Stimulated activated CD4-positive, alpha-beta T cell treated with anti-CD3 and anti-CD28 coated beads, Interleukin-2, amount 100 ng/mL, for 24 hours (primary cell): ENCODE measurements at regions not wholly inside any gene's neighbourhood (a gene's known extent, or its start where the extent isn't known, plus 50 kb on each side); places are given as distances from the start of the nearest gene placed in this dataset.
"Not testable (repeated sequence)": the region's sequence is repeated elsewhere in the genome, so short reads cannot be mapped to it uniquely, and the experiment has no call there.

ENCODE experiments used
- DNase-seq, 2 donors: peaks; one replicate each; pipeline ENCODE4 v3.0.0-alpha.2; 2020

- no peak for DNase-seq
Measured at GRCh38 chr3:115398506-115398905, 224.8 kb upstream of the GAP43 start.

GRCh38 chr3:115399750-115400149, 223.6 kb upstream of the GAP43 start:
- no peak for DNase-seq

DNA sequence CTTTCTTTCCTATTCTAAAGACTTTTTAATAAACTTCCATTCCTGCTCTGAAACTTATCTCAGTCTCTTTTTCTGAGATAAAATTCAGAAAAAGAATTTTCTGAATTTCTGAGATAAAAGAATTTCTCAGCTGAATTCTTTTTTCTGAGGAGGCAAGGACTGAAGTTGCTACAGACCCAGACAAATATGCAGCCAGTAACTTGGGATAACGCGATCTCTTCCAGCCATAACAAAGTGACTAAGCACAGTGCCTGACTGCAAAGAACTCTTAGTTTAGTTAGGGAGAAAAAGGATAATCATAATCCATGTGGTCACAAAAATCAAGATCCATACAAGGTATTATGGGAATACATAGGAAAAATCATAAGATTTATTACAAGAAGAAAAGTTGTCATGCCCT, 222.0 kb upstream of the GAP43 start:
- DNase-seq, result no peak

DNA sequence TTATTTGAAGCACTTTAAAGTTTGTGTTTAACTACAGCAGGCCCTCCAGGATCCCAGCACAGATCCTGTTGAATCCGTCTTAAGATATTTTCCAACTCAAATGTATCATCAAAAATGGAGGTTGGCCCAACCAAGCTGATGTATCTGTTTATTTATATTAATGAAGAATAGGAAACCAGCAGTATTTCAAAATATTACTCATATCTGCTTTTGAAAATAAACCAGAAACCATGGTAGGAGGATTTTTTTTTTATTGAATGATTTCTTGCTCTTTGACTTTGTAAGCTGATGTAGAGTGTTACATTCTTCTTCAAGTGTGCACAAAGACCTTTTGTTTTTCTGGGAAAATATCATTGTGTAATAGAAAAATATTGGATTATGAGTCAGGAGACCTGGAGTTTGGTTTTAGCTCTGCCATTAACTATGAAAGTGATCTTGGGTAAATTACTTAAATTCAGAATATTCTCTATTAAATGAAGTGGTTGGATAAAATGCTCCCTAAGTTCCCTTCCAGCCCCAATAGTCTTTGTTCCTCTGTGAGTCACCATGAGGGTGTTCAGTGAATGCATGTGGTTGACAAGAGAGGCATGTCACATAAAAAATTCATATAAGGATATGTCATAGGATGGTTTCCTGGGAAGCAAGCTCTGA, 221.3 kb upstream of the GAP43 start:
- DNase-seq, result no peak

GRCh38 chr3:115402651-115403050, 220.7 kb upstream of the GAP43 start:
- no peak for DNase-seq

- DNase-seq, result no peak
Measured at GRCh38 chr3:115403786-115404185, 219.5 kb upstream of the GAP43 start.

DNA sequence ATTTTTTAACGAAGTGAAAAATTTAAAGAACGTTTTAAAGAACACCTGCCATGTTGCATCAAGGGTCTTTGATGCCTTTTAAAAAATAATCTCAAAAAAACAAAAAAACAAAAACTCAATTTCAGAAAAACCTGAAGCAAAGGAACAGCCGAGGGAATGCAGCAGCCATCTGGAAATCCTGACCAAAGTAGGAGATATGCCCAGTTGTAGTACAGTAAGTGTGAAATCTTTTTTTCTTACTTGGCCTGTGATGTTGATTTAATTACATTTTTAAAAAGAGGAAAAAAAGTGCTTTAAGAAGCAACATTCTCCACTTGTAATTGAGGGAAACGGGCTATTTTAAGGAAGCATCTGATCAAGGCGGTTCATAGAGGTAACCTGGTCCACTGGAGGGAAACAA, 213.7 kb upstream of the GAP43 start:
- DNase-seq, result no peak

- DNase-seq, result not testable (repeated sequence)
Measured at GRCh38 chr3:115414610-115415009, 208.7 kb upstream of the GAP43 start.

DNA sequence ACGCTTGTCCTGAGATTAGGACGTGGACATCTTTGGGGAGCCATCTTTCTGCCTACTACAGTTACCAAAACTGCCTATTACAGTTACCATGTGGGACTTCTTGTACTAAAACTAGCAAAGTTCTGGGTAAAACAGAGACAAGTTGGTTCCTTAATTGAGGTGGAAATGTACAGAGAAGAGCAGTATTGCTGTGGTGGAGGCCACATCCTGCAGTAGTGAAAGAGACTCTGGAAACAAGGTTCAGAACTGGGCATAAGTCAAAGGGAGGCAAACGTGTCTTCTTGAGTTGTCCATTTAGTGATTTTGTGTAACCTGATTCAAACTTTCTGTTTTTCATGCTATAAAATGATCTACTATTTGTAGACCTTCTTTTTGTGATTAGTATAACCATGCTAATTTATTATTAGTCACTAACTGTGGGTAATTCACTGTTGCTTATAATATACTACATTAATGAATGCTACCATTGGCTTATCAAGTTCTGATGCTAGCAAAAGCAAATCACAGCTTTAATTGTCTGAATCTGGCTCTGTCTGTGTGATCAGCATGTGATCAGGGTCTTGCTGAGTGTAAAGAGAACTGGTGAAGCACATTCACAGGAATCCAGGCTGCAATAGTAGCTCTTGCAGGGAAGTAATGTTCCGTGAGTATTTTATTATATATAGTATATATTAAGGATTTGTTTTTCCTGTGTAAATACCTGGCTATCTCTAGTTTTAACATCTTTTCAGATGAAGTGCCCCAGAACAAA, 207.9 kb upstream of the GAP43 start:
- DNase-seq, result no peak

GRCh38 chr3:115418583-115418982, 204.7 kb upstream of the GAP43 start:
- no peak for DNase-seq

DNA sequence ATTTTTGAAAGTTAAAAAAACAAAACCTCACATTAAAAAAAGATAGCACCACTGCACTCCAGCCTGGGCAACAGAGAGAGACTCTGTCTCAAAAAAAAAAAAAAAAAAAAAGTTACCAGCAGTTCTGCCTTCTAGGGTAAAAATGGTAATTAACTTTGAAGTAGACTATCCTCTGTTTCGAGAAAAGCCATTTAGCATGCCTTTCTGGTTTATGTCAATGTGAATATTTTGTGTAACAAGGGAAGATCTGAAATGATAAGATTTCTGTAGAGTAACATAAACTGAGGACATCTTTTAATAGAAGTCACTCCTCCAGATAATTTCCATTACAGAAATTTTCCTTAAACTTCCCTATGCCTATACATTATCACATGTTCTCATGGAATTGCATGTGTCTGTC, 203.2 kb upstream of the GAP43 start:
- DNase-seq, result no peak

- DNase-seq, result no peak
Measured at GRCh38 chr3:115423170-115423569, 200.1 kb upstream of the GAP43 start.

GRCh38 chr3:115428841-115429240, 194.5 kb upstream of the GAP43 start:
- no peak for DNase-seq

DNA sequence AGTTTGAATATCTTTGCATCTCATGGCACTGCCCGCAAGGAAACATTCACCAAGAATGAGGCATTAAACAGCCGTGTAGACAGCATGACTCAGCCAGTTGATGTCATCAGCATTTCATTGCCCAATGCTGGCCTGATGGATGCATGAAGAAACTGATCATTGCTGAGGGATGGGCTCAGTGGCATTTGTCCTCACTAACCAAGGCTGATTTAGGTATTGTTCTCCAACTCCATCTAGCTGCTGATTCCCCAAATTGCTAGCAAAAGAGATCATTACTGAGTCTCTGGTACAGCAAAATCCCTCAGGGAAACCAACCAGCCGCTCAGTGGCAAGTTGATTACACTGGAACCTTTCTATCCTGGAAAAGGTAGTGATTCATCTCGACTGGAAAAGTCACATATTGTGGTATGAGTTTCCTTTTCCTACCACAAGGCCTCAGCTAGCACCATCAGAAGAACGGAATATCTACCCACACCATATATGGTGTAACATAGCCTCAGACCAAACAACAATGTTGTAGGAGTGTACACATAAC, 186.5 kb upstream of the GAP43 start:
- DNase-seq, result no peak

DNA sequence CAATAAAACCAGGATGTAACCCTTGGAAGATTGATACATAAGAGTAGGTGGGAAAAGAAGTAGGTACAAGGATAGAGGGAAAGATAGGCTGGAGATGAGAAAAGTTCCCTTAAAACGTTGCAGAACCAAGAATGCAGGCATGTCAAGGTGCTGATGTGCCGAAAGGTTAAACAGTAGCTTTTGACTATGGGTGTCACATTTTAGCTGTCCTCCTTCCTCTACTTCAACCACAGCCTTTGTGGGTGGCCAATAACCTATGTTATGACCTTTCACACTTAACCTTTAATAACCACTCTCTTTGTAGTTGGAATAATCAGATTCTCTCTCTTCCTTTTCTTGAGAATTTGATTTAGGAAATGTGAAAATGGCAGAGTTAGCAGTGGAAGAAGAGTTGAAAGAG, 184.5 kb upstream of the GAP43 start:
- no peak for DNase-seq

- no peak for DNase-seq
Measured at GRCh38 chr3:115445559-115445958, 177.8 kb upstream of the GAP43 start.

- DNase-seq, result no peak
Measured at GRCh38 chr3:115448851-115449250, 174.5 kb upstream of the GAP43 start.

DNA sequence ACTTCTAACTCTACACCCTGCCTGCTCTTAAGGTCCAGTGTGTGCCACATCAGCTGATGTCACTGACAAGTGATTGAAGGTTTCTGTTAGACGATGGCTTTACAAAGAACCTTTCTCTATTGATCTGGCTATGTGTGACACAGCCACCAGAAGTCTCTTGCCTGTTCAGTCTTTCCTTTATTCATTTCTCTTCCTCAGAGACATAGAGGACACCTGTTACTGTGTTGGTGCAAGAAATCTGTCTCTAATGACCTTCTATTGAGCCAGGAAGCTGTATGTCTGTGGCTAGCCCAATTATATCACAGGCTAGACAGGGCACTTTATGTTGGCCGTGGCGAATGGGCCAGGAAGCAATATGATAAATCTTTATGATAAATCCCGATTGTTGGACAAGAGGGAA, 173.3 kb upstream of the GAP43 start:
- no peak for DNase-seq

- DNase-seq, result no peak
Measured at GRCh38 chr3:115464036-115464435, 159.3 kb upstream of the GAP43 start.

DNA sequence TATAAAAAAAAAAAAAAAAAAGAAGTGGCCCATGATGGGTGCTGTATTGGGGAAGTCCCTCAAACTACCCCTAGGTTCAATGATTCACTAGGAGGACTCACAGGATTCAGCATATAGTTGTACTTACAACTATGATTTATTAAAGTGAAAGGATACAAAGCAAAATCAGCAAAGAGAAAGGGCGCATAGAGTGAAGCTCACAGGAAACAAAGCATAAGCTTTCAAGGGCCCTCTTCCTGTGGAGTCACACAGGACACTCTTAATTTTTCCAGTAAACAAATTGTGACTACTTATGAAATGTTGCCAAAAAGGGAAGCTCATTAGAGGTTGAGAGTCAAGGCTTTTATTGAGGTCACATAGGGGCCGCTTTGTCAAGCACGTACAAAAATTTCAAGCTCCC, 153.7 kb upstream of the GAP43 start:
- no peak for DNase-seq

GRCh38 chr3:115470254-115470653, 153.1 kb upstream of the GAP43 start:
- DNase-seq, result no peak

- no peak for DNase-seq
Measured at GRCh38 chr3:115475178-115476041, 147.9 kb upstream of the GAP43 start.

- DNase-seq, result no peak
Measured at GRCh38 chr3:115476472-115476871, 146.8 kb upstream of the GAP43 start.

DNA sequence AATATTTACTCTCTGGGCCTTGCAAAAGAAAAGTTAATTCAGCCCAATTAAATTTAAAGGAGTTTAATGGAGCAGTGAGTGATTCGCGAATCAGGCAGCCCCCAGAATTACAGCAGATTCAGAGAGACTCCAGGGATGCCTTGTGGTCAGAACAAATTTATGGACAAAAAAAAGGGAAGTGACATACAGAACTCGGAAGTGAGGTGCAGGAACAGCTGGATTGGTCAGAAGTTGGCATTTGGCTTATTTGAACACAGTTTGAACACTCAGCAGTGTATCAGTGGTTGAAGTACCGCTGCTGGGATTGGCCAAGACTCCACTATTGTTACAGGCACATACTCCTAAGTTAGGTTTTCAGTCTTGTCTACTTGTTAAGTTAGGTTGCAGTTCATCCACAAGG, 145.0 kb upstream of the GAP43 start:
- DNase-seq, result no peak
